DND-41 (cell line): ENCODE measurements at regions not wholly inside any gene's neighbourhood (a gene's known extent, or its start where the extent isn't known, plus 50 kb on each side); places are given as distances from the start of the nearest gene placed in this dataset.

Experiments
- CTCF ChIP-seq: IDR thresholded peaks from 2 replicates; pipeline ENCODE4 v1.5.1; 2012; ENCODE audit warnings: borderline replicate concordance, low read length, moderate library complexity, mild to moderate bottlenecking; ENCODE audit not compliant: poor library complexity, severe bottlenecking; ENCODE audit errors: extremely low read depth
- EZH2 ChIP-seq: IDR thresholded peaks from 3 replicates; pipeline ENCODE4 v1.6.1; 2012; ENCODE audit warnings: borderline replicate concordance, low read depth, mild to moderate bottlenecking, moderate library complexity, low read length, inconsistent platforms; ENCODE audit not compliant: severe bottlenecking

- TF ChIP-seq EZH2 (no peak), CTCF (no peak)
These were observed 703.5 kb upstream of the CHAC2 start for GRCh38 chr2:53064154-53064553.
